ENCODE measurements at regions not wholly inside any gene's neighbourhood (a gene's known extent, or its start where the extent isn't known, plus 50 kb on each side); places are given as distances from the start of the nearest gene placed in this dataset.

- TF ChIP-seq, protein P1, sequence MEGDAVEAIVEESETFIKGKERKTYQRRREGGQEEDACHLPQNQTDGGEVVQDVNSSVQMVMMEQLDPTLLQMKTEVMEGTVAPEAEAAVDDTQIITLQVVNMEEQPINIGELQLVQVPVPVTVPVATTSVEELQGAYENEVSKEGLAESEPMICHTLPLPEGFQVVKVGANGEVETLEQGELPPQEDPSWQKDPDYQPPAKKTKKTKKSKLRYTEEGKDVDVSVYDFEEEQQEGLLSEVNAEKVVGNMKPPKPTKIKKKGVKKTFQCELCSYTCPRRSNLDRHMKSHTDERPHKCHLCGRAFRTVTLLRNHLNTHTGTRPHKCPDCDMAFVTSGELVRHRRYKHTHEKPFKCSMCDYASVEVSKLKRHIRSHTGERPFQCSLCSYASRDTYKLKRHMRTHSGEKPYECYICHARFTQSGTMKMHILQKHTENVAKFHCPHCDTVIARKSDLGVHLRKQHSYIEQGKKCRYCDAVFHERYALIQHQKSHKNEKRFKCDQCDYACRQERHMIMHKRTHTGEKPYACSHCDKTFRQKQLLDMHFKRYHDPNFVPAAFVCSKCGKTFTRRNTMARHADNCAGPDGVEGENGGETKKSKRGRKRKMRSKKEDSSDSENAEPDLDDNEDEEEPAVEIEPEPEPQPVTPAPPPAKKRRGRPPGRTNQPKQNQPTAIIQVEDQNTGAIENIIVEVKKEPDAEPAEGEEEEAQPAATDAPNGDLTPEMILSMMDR (IDR thresholded peaks at IDR 0.05), result no peak
- TF ChIP-seq POLR2A (IDR thresholded peaks at IDR 0.05), result no peak
These were observed 217.0 kb upstream of the NDST3 start for GRCh38 chr4:117817301-117817700.
